ENCODE measurements at regions not wholly inside any gene's neighbourhood (a gene's known extent, or its start where the extent isn't known, plus 50 kb on each side); places are given as distances from the start of the nearest gene placed in this dataset.

DNA sequence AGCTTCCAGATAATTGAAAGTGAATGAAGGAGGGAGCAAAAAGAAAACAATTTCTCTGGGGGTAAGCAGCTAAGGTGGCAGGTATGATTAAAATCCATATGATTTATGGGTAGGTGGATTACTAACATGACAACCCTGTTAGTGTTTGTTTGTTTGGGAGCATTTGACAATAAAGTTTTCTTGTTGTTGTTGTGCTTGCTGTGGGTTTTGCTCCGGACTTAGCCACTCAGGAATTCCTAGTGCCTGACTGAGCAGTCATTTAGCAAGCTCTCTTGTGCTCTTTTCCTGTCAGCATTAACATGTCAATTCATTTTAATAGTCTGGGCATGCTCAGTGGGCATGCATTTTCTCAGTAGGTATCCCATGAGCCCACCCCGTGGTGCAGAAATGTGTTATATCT is 674.8 kb upstream of the ZEB2 start:
- H3K4me1 Mint-ChIP-seq: peaks cover 22% of the 10 kb centered on the region
- no peaks in the 10 kb centered on the region for H3K27me3 Mint-ChIP-seq (ENCODE audit: low read depth)
- no peaks in the 10 kb centered on the region for H3K9me3 Mint-ChIP-seq
- peak overlapping the region in 2 of 3 experiments; percentile 85 to 93 for H3K27ac Mint-ChIP-seq
- H3K4me3 Mint-ChIP-seq: peak overlapping the region in 1 of 3 experiments; percentile 5
- TF ChIP-seq, protein P1, sequence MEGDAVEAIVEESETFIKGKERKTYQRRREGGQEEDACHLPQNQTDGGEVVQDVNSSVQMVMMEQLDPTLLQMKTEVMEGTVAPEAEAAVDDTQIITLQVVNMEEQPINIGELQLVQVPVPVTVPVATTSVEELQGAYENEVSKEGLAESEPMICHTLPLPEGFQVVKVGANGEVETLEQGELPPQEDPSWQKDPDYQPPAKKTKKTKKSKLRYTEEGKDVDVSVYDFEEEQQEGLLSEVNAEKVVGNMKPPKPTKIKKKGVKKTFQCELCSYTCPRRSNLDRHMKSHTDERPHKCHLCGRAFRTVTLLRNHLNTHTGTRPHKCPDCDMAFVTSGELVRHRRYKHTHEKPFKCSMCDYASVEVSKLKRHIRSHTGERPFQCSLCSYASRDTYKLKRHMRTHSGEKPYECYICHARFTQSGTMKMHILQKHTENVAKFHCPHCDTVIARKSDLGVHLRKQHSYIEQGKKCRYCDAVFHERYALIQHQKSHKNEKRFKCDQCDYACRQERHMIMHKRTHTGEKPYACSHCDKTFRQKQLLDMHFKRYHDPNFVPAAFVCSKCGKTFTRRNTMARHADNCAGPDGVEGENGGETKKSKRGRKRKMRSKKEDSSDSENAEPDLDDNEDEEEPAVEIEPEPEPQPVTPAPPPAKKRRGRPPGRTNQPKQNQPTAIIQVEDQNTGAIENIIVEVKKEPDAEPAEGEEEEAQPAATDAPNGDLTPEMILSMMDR (IDR thresholded peaks at IDR 0.05; ENCODE audit: unreplicated experiment in 3 of 3): no peak
- no peaks in the 10 kb centered on the region for H3K36me3 Mint-ChIP-seq (ENCODE audit: low read depth)

DNA sequence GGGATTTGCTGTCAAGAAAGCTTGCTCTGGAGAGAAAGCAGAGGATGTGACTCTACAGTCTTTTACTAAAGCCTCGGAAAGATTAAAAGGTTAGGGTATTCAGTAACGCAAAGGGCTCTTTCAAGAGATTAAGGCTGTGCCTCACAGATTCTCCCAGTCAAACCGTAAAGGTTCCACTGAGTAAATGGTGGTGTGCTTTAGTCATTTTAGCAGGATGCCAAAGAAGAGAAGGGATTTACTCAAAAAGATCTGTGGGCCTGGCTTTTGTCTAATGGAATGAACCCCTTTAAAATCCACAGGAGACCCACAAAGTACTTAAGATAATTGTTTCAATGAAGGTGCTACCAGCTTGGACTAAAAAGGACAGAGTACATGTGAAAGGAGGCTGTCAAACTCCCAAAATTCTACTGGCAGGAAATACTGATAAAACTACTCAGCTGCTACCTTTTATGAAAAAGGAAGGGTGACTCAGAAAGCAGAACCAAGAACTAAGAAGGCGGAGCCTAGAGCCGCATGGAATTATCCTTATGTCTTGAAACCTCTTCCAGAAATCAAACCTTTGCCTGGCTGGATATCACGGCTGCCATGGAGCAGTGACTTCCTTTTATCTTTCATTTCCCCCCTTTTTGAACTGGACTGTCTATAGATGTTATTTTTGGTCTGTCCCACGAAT is 670.2 kb upstream of the ZEB2 start:
- Mint-ChIP-seq H3K27ac (no peak overlapping the region), H3K9me3 (peaks cover 6% of the 10 kb centered on the region), H3K4me1 (peaks cover 14% of the 10 kb centered on the region), H3K36me3 (ENCODE audit: low read depth) (no peaks in the 10 kb centered on the region), H3K27me3 (ENCODE audit: low read depth) (no peaks in the 10 kb centered on the region), H3K4me3 (no peak overlapping the region)
- TF ChIP-seq, protein P1 (IDR thresholded peaks at IDR 0.05; ENCODE audit: unreplicated experiment in 3 of 3): no peak

DNA sequence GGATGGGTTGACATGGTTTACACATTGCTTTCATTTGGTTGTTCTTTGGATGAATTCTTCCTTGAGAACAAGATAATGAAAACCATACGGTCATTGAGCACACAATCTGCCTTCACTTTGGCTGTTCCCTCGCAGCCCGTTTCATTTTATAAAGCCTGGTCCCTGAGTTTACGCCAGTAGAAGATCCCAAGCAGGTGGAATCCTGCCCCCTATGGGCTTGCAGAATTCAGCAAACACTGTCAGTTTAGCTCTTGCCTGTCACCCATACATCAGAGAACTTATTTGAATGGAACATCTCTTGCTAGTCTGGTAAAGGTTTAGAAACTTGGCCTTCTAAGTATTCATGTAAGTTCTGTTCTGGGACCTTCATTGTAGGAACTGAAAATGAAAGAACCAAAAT is 666.4 kb upstream of the ZEB2 start:
- H3K36me3 Mint-ChIP-seq (ENCODE audit: low read depth): no peaks in the 10 kb centered on the region
- no peaks in the 10 kb centered on the region for H3K27me3 Mint-ChIP-seq (ENCODE audit: low read depth)
- H3K4me3 Mint-ChIP-seq: no peak overlapping the region
- TF ChIP-seq, protein P1 (IDR thresholded peaks at IDR 0.05; ENCODE audit: unreplicated experiment in 3 of 3): no peak
- H3K4me1 Mint-ChIP-seq: no peaks in the 10 kb centered on the region
- H3K27ac Mint-ChIP-seq: no peak overlapping the region
- H3K9me3 Mint-ChIP-seq: peaks cover 6% of the 10 kb centered on the region

DNA sequence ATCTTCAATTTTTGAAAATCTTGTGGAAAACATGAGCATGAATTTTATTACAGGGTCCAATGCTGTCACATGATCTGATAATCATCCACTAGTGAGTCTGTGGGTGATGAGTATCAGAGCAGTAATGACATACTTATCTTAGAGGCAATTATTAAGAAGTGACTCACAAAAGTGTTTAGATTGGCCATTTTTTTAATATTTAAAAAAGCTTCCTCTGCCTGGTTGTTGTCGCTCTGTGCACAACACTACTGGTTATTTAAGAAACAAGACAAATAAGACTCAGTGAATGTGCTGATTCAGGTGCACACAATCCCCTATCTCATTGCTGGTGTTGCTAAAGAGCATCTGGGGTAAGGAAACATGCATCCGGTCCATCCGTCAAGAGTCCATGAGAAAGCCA is 665.8 kb upstream of the ZEB2 start:
- Mint-ChIP-seq H3K27ac (no peak overlapping the region), H3K27me3 (ENCODE audit: low read depth) (no peaks in the 10 kb centered on the region), H3K9me3 (peaks cover 6% of the 10 kb centered on the region), H3K4me1 (no peaks in the 10 kb centered on the region), H3K36me3 (ENCODE audit: low read depth) (no peaks in the 10 kb centered on the region), H3K4me3 (no peak overlapping the region)
- TF ChIP-seq, protein P1 (IDR thresholded peaks at IDR 0.05; ENCODE audit: unreplicated experiment in 3 of 3): no peak

DNA sequence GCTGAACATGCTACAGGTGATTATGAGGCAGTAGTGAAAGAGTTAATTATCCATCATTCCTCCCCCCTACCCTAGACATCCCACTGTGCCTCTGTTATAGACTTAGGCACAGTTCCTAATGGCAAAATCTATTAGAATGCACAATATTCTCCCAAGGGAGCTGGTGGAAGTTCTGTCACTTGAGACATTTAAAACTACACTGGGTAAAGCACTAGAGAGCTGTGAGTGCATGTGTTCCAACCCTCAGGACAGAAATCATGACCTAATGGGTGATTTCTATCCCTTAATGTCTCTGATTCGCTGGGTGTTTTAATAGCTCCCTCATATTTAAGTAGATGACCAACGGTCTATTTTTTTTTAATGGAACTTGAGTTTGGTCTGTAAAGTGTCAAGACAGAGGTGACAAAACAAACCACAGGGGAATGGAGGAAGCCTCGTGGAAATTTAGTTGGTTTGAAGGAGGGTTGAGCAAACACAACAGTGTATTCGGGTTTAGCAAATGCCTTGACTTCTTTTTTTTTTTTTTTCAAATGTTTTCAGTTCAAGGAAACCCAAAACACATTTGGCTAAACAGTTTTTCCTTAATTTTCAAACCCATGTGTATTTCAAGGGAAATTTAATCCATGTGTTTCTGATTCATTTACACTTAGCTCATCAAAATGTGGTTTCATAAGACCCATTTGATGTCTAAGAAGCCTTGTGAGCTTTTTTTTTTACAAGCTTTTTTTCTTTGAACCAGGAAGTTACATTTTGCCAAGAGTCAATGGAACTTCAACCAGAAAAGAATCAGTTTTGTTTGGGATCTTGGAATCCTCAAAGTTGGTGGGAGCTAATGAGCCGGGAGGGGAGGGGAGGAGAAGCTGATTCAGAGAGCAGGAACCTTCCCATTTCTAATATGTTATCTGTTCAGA is 665.1 kb upstream of the ZEB2 start:
- TF ChIP-seq, protein P1 (IDR thresholded peaks at IDR 0.05; ENCODE audit: unreplicated experiment in 3 of 3): no peak
- Mint-ChIP-seq H3K4me1 (no peaks in the 10 kb centered on the region), H3K27me3 (ENCODE audit: low read depth) (no peaks in the 10 kb centered on the region), H3K36me3 (ENCODE audit: low read depth) (no peaks in the 10 kb centered on the region), H3K9me3 (peaks cover 6% of the 10 kb centered on the region), H3K4me3 (no peak overlapping the region), H3K27ac (no peak overlapping the region)
